ENCODE measurements at regions not wholly inside any gene's neighbourhood (a gene's known extent, or its start where the extent isn't known, plus 50 kb on each side); places are given as distances from the start of the nearest gene placed in this dataset.

GRCh38 chr1:87402241-87403002, 73.7 kb downstream of the LMO4 start:
- no peak overlapping the region for H3K4me3 ChIP-seq (replicated peaks; ENCODE audit: insufficient read depth, low read length)
- no peaks in the 10 kb centered on the region for H3K27me3 ChIP-seq (ENCODE audit: insufficient read depth, poor library complexity, severe bottlenecking)
- TF ChIP-seq REST (IDR thresholded peaks at IDR 0.05; ENCODE audit: insufficient replicate concordance, low read depth) (no peak), GABPA (IDR thresholded peaks at IDR 0.05; ENCODE audit: low read depth) (no peak), CTCF (IDR thresholded peaks at IDR 0.05; ENCODE audit: insufficient read depth, low read length) (no peak), SPI1 (IDR thresholded peaks at IDR 0.05; ENCODE audit: borderline replicate concordance, low read depth) (no peak), POLR2AphosphoS5 (IDR thresholded peaks at IDR 0.05; ENCODE audit: low read depth) (no peak)
- no peak for DNase-seq (ENCODE audit: low read depth in 1 of 2, low spot score in 1 of 2)
- H3K27ac ChIP-seq (replicated peaks) = no peak overlapping the region; the same call in 1 of the 2 replicates

- no peaks in the 10 kb centered on the region for H3K27me3 ChIP-seq (ENCODE audit: insufficient read depth, poor library complexity, severe bottlenecking)
- H3K27ac ChIP-seq (replicated peaks) = no peak overlapping the region; the same call in 1 of the 2 replicates
- peak in 1 of 2 experiments; percentile 33 for DNase-seq (ENCODE audit: low read depth in 1 of 2, low spot score in 1 of 2)
- no peak overlapping the region for H3K4me3 ChIP-seq (replicated peaks; ENCODE audit: insufficient read depth, low read length)
- TF ChIP-seq SPI1 (IDR thresholded peaks at IDR 0.05; ENCODE audit: borderline replicate concordance, low read depth) = no peak
- TF ChIP-seq POLR2AphosphoS5 (IDR thresholded peaks at IDR 0.05; ENCODE audit: low read depth) = no peak
- no peak for TF ChIP-seq REST (IDR thresholded peaks at IDR 0.05; ENCODE audit: insufficient replicate concordance, low read depth)
- no peak for TF ChIP-seq CTCF (IDR thresholded peaks at IDR 0.05; ENCODE audit: insufficient read depth, low read length)
- no peak for TF ChIP-seq GABPA (IDR thresholded peaks at IDR 0.05; ENCODE audit: low read depth)
These were observed 74.6 kb downstream of the LMO4 start for GRCh38 chr1:87403061-87403820.

GRCh38 chr1:87404296-87404695, 75.6 kb downstream of the LMO4 start:
- H3K27ac ChIP-seq (replicated peaks) = no peak overlapping the region
- no peak for DNase-seq (ENCODE audit: low read depth in 1 of 2, low spot score in 1 of 2)
- TF ChIP-seq REST (IDR thresholded peaks at IDR 0.05; ENCODE audit: insufficient replicate concordance, low read depth) = no peak
- no peak for TF ChIP-seq SPI1 (IDR thresholded peaks at IDR 0.05; ENCODE audit: borderline replicate concordance, low read depth)
- no peak for TF ChIP-seq GABPA (IDR thresholded peaks at IDR 0.05; ENCODE audit: low read depth)
- TF ChIP-seq CTCF (IDR thresholded peaks at IDR 0.05; ENCODE audit: insufficient read depth, low read length) = no peak
- TF ChIP-seq POLR2AphosphoS5 (IDR thresholded peaks at IDR 0.05; ENCODE audit: low read depth) = no peak

More at GRCh38 chr1:87404296-87404695, 75.6 kb downstream of the LMO4 start:
- H3K27me3 ChIP-seq (ENCODE audit: insufficient read depth, poor library complexity, severe bottlenecking) = no peaks in the 10 kb centered on the region
- no peak overlapping the region for H3K4me3 ChIP-seq (replicated peaks; ENCODE audit: insufficient read depth, low read length)

All from HL-60 (cell line).